ENCODE measurements at regions not wholly inside any gene's neighbourhood (a gene's known extent, or its start where the extent isn't known, plus 50 kb on each side); places are given as distances from the start of the nearest gene placed in this dataset.

GRCh38 chr15:95944661-95945255, 385.7 kb upstream of the NR2F2 start:
- ATAC-seq, result no peak
- no peak for DNase-seq
- ChIA-PET POLR2A (no interaction called here), CTCF (no interaction called here)
- H3K4me1 Mint-ChIP-seq (ENCODE audit: low read depth), result no peaks in the 10 kb centered on the region
- no peak overlapping the region for H3K27ac Mint-ChIP-seq
- intact Hi-C loops (cut with micrococcal nuclease), result no loop called here
- no peaks in the 10 kb centered on the region for H3K36me3 Mint-ChIP-seq (ENCODE audit: low read depth)
- H3K4me3 Mint-ChIP-seq, result no peak overlapping the region
- H3K27me3 Mint-ChIP-seq, result peaks cover 2% of the 10 kb centered on the region
- H3K9me3 Mint-ChIP-seq, result no peaks in the 10 kb centered on the region
- TF ChIP-seq CTCF (IDR thresholded peaks at IDR 0.05), result no peak

DNA sequence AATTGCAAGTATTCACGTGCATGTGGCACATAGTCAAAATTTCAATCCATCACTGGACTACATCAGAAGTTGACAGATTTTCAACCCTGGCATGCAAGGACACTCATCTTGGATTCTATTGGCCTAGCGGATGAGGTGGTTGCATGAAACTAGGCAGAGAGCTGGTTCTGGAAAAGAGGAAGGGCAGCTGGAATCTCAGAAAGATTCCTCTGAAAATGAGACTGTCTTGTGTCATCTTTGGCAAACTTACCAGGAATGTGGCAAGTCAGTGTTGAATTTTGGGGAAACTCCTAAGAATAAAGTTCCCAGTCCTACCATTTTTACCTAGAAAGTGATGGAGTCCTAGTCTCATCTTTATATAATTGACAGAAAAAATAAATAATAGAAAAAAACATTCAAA, 384.3 kb upstream of the NR2F2 start:
- Mint-ChIP-seq H3K4me3 (no peak overlapping the region), H3K4me1 (ENCODE audit: low read depth) (no peaks in the 10 kb centered on the region), H3K27me3 (peaks cover 2% of the 10 kb centered on the region), H3K36me3 (ENCODE audit: low read depth) (no peaks in the 10 kb centered on the region), H3K9me3 (no peaks in the 10 kb centered on the region), H3K27ac (no peak overlapping the region)
- no peak for TF ChIP-seq CTCF (IDR thresholded peaks at IDR 0.05)
- ChIA-PET POLR2A (no interaction called here), CTCF (no interaction called here)
- intact Hi-C loops (cut with micrococcal nuclease), result no loop called here
- DNase-seq (no peak), ATAC-seq (no peak)

DNA sequence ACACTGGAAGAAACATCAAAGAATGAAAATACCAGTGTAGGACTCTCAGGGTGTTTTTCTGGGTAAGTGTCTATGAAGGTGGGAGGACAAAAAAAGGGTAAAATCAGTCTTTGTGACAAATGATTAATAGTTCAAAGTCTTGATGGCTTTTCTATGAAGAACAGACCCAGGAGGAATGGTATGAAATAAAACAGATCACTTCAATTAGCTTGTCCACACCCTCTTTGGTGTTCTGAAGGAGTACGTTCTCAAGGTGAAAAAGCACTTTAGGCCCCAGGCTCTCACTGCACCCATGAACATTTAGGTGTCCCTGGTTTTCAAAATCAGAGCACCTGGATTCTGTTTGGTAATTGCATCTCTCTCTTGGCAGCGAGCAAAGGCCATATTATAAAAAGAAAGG, 383.6 kb upstream of the NR2F2 start:
- H3K9me3 Mint-ChIP-seq, result no peaks in the 10 kb centered on the region
- DNase-seq (no peak), ATAC-seq (no peak)
- ChIA-PET CTCF (no interaction called here), POLR2A (no interaction called here)
- no peak overlapping the region for H3K27ac Mint-ChIP-seq
- peaks cover 2% of the 10 kb centered on the region for H3K27me3 Mint-ChIP-seq
- TF ChIP-seq CTCF (IDR thresholded peaks at IDR 0.05), result no peak
- H3K4me1 Mint-ChIP-seq (ENCODE audit: low read depth), result no peaks in the 10 kb centered on the region
- no peaks in the 10 kb centered on the region for H3K36me3 Mint-ChIP-seq (ENCODE audit: low read depth)
- intact Hi-C loops (cut with micrococcal nuclease), result no loop called here
- H3K4me3 Mint-ChIP-seq, result no peak overlapping the region

DNA sequence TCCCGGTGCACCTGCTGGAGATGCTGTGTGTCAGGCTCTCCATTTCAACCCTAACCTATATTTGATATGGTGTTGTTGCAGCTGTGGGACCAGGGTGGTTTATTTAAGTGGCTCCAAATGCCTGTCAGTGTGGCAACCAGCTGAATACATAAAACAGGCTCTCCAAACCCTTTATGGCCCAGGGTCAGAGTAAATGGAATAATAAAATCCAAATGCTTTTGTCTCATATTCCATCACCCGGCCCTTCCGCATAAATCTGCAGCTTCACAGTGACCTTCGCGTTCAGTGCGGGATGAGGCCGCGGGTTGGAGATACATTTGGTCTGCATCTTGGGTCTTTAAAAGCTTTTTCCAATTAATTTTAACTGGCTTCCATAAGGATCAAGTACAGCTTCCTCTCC, 382.1 kb upstream of the NR2F2 start:
- H3K4me1 Mint-ChIP-seq (ENCODE audit: low read depth), result no peaks in the 10 kb centered on the region
- H3K9me3 Mint-ChIP-seq, result peaks cover 2% of the 10 kb centered on the region
- intact Hi-C loops (cut with micrococcal nuclease), result no loop called here
- ATAC-seq, result no peak
- H3K27ac Mint-ChIP-seq, result no peak overlapping the region
- H3K4me3 Mint-ChIP-seq, result no peak overlapping the region
- H3K36me3 Mint-ChIP-seq (ENCODE audit: low read depth), result no peaks in the 10 kb centered on the region
- peaks cover 4% of the 10 kb centered on the region for H3K27me3 Mint-ChIP-seq
- CTCF ChIA-PET, result no interaction called here
- DNase-seq, result no peak
- POLR2A ChIA-PET, result no interaction called here
- no peak for TF ChIP-seq CTCF (IDR thresholded peaks at IDR 0.05)

GRCh38 chr15:95953032-95953431, 377.5 kb upstream of the NR2F2 start:
- ChIA-PET POLR2A (interaction anchor here (0.7 kb wide), 1 partner anchor 160 kb away, joined by 3 read pairs; no protein-coding TSS in a partner anchor), CTCF (no interaction called here)
- H3K9me3 Mint-ChIP-seq, result peaks cover 8% of the 10 kb centered on the region
- no peaks in the 10 kb centered on the region for H3K4me1 Mint-ChIP-seq (ENCODE audit: low read depth)
- H3K36me3 Mint-ChIP-seq (ENCODE audit: low read depth), result no peaks in the 10 kb centered on the region
- peaks cover 2% of the 10 kb centered on the region for H3K27me3 Mint-ChIP-seq
- ATAC-seq (no peak), DNase-seq (no peak)
- no peak overlapping the region for H3K27ac Mint-ChIP-seq
- TF ChIP-seq CTCF (IDR thresholded peaks at IDR 0.05), result no peak
- intact Hi-C loops (cut with micrococcal nuclease), result no loop called here
- H3K4me3 Mint-ChIP-seq, result no peak overlapping the region

Data from activated CD8-positive, alpha-beta T cell treated with anti-CD3 and anti-CD28 coated beads for 36 hours (primary cell).